Osteocyte (in vitro differentiated cells): ENCODE measurements at regions not wholly inside any gene's neighbourhood (a gene's known extent, or its start where the extent isn't known, plus 50 kb on each side); places are given as distances from the start of the nearest gene placed in this dataset.

Experiments
- DNase-seq: peaks from one replicate; pipeline ENCODE4 v3.0.0; 2021; ENCODE audit warnings: mixed read lengths; ENCODE audit not compliant: unreplicated experiment; ENCODE audit errors: extremely low spot score
- H3K27ac Mint-ChIP-seq: one replicate; pipeline ENCODE4 v1.8.0; 2021; ENCODE audit warnings: mild to moderate bottlenecking, mixed read lengths; ENCODE audit not compliant: unreplicated experiment
- H3K27me3 Mint-ChIP-seq: one replicate; pipeline ENCODE4 v1.8.0; 2021; ENCODE audit warnings: mixed read lengths; ENCODE audit not compliant: unreplicated experiment
- H3K36me3 Mint-ChIP-seq: one replicate; pipeline ENCODE4 v1.8.0; 2021; ENCODE audit warnings: mixed read lengths; ENCODE audit not compliant: unreplicated experiment
- H3K4me1 Mint-ChIP-seq: one replicate; pipeline ENCODE4 v1.8.0; 2021; ENCODE audit warnings: mixed read lengths; ENCODE audit not compliant: unreplicated experiment
- H3K4me3 Mint-ChIP-seq: one replicate; pipeline ENCODE4 v1.8.0; 2021; ENCODE audit warnings: mild to moderate bottlenecking, moderate library complexity, mixed read lengths; ENCODE audit not compliant: unreplicated experiment
- H3K9me3 Mint-ChIP-seq: one replicate; pipeline ENCODE4 v1.8.0; 2021; ENCODE audit warnings: mixed read lengths; ENCODE audit not compliant: unreplicated experiment
- CTCF ChIP-seq: fragments of 200-600 bp; sonication (generic); IDR thresholded peaks from 2 replicates; pipeline ENCODE4 v1.5.0; 2021; ENCODE audit warnings: antibody characterized with exemption, mild to moderate bottlenecking, moderate library complexity

GRCh38 chr4:187865914-187866313 is 129.7 kb upstream of the ZFP42 start:
- no peak overlapping the region for H3K27ac Mint-ChIP-seq
- no peak for TF ChIP-seq CTCF
- H3K9me3 Mint-ChIP-seq, result peaks cover 7% of the 10 kb centered on the region
- H3K27me3 Mint-ChIP-seq, result no peaks in the 10 kb centered on the region
- H3K4me1 Mint-ChIP-seq, result no peaks in the 10 kb centered on the region
- no peak for DNase-seq
- no peak overlapping the region for H3K4me3 Mint-ChIP-seq
- H3K36me3 Mint-ChIP-seq, result no peaks in the 10 kb centered on the region

GRCh38 chr4:187883049-187883448 is 112.5 kb upstream of the ZFP42 start:
- H3K4me1 Mint-ChIP-seq, result peaks cover 2% of the 10 kb centered on the region
- TF ChIP-seq CTCF, result no peak

GRCh38 chr4:187883836-187884475 is 111.6 kb upstream of the ZFP42 start:
- Mint-ChIP-seq H3K4me3 (no peak overlapping the region), H3K27me3 (no peaks in the 10 kb centered on the region), H3K9me3 (peaks cover 10% of the 10 kb centered on the region), H3K27ac (no peak overlapping the region), H3K36me3 (peaks cover 4% of the 10 kb centered on the region), H3K4me1 (peaks cover 2% of the 10 kb centered on the region)
- no peak for DNase-seq
- TF ChIP-seq CTCF, result no peak

More at GRCh38 chr4:187883049-187883448, 112.5 kb upstream of the ZFP42 start:
- Mint-ChIP-seq H3K4me3 (no peak overlapping the region), H3K9me3 (peaks cover 13% of the 10 kb centered on the region), H3K27ac (no peak overlapping the region), H3K36me3 (peaks cover 4% of the 10 kb centered on the region), H3K27me3 (no peaks in the 10 kb centered on the region)
- DNase-seq, result no peak

- no peaks in the 10 kb centered on the region for H3K27me3 Mint-ChIP-seq
These were observed 107.7 kb upstream of the ZFP42 start for GRCh38 chr4:187887906-187888305.

GRCh38 chr4:187889651-187890050 is 105.9 kb upstream of the ZFP42 start:
- no peak for TF ChIP-seq CTCF
- H3K4me1 Mint-ChIP-seq, result no peaks in the 10 kb centered on the region
- H3K27ac Mint-ChIP-seq, result no peak overlapping the region
- H3K27me3 Mint-ChIP-seq, result no peaks in the 10 kb centered on the region
- H3K4me3 Mint-ChIP-seq, result no peak overlapping the region
- peaks cover 4% of the 10 kb centered on the region for H3K36me3 Mint-ChIP-seq
- H3K9me3 Mint-ChIP-seq, result peaks cover 15% of the 10 kb centered on the region
- no peak for DNase-seq

More at GRCh38 chr4:187887906-187888305, 107.7 kb upstream of the ZFP42 start:
- no peak for DNase-seq
- Mint-ChIP-seq H3K27ac (no peak overlapping the region), H3K4me1 (peaks cover 2% of the 10 kb centered on the region), H3K9me3 (peaks cover 15% of the 10 kb centered on the region), H3K4me3 (no peak overlapping the region), H3K36me3 (peaks cover 4% of the 10 kb centered on the region)
- TF ChIP-seq CTCF, result no peak
